Loucy (cell line): ENCODE measurements at regions not wholly inside any gene's neighbourhood (a gene's known extent, or its start where the extent isn't known, plus 50 kb on each side); places are given as distances from the start of the nearest gene placed in this dataset.

ENCODE experiments used
- CTCF ChIP-seq: fragments of 200-600 bp; sonication (generic); conservative IDR thresholded peaks from 2 replicates; pipeline ENCODE4 v1.5.1; 2014; ENCODE audit warnings: mild to moderate bottlenecking, antibody characterized with exemption, low read length
- EZH2phosphoT487 ChIP-seq: fragments of 200-600 bp; IDR thresholded peaks from 2 replicates; pipeline ENCODE4 v1.6.1; 2018; ENCODE audit warnings: antibody characterized with exemption, mild to moderate bottlenecking, moderate library complexity, borderline replicate concordance

- TF ChIP-seq EZH2phosphoT487 (no peak), CTCF (no peak)
Measured at GRCh38 chr6:169968541-169969270, 217.3 kb downstream of the ERMARD start.
